Fibroblast of skin of right quadriceps (primary cell): ENCODE measurements at regions not wholly inside any gene's neighbourhood (a gene's known extent, or its start where the extent isn't known, plus 50 kb on each side); places are given as distances from the start of the nearest gene placed in this dataset.

Experiments
- DNase-seq: peaks from one replicate; pipeline ENCODE4 v3.0.0-alpha.2; 2013

- no peak for DNase-seq
Measured at GRCh38 chr3:116767726-116768125, 58.1 kb downstream of the TUSC7 start.

- DNase-seq: peak; percentile 75
Measured at GRCh38 chr3:116770815-116771450, 61.4 kb downstream of the TUSC7 start.

- DNase-seq: peak; percentile 18
Measured at GRCh38 chr3:116776880-116777785, 67.6 kb downstream of the TUSC7 start.

DNA sequence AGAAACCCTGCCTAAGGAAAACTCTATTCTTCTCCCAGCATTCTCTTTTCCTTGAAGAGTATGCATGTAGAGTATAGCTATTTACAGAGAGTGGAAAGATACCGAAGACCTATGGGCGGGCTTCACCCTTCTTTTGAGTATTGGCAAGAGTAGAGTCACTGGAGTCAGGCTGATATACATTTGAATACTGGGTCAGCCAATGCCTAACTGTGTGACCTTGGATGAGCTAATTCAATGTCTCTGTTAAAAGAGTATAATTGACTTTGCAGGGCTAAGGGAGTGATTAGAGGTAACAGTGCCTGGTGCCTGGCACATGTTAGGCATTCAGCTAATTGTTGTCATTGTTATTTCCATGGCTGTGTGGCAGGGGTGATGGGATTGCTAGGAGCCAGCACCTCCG lies 75.6 kb downstream of the TUSC7 start:
- DNase-seq: no peak

DNA sequence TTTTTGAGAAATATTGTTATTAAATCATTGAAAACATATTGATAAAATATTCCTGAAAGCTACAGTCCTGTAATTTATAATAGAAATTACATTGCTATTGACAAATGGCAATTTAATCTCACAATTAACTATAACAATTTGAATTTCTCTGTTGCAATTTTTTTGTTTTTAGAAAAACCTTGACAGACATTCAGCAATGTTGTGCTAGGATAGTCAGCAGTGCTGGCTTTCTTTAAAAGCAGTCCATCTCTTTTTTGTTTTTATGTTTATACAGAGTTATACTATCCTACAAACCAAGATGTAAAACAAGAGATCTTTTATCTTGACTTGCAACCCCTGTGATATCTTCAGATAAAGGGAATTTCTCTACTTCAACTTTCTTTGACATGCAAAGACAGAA lies 93.1 kb downstream of the TUSC7 start:
- DNase-seq: no peak

DNA sequence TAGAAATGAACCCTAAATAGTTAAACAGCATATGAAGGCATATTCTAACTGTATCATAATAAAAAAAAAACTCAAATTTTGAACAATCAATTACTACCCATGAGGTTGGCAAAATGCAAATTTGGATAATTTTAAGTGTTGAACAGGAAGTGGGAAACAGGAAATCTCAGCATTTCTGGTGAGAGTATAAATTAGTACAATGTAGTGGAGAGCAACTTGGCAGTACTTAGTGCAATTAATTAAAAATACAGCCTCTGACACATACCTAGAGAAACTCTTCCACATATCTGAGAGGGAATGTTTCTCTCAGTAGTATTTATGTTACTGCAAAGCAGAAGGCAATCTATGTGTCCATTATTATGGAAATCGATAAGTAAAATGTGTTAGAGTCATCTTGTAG lies 96.8 kb downstream of the TUSC7 start:
- no peak for DNase-seq

GRCh38 chr3:116808725-116809124 lies 99.1 kb downstream of the TUSC7 start:
- no peak for DNase-seq

GRCh38 chr3:116809208-116809607 lies 99.6 kb downstream of the TUSC7 start:
- no peak for DNase-seq

DNA sequence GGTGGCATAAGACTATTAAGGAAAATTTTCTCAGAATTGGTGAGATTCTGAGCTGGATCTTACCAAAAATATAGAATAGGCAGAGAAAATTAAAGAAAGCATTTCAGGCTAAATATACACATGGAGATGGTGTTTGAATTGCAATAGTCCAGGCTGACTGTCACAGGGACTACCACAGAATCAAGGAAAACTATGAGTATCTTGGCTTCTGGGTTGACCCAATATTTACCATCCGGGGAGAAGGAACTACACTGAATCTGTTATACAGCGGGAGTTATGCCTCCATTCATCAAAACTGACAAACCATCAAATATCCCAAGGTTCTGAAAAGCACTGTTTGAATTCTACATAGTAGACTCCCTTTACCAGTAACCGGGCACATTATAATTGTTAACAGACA lies 102.2 kb downstream of the TUSC7 start:
- no peak for DNase-seq

DNA sequence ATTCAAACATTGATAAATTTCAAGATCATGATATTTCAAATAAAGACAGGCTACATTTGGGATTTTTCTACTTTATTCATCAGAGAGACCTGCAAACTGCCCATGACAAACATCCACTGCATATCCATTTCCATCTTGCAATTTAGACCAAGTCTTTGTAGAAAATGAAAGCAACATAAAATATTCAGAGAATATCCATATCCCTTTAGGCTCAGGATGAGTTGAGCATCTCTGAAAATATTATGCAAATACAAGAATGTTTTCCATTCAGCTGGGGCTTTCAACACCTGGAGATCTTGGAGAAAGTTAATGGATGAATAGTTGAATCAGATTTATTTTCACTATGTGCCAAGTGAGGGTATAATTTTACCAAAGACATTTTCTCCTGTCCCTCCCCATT lies 103.4 kb downstream of the TUSC7 start:
- DNase-seq: no peak

GRCh38 chr3:116815321-116815720 lies 105.7 kb downstream of the TUSC7 start:
- DNase-seq: no peak

GRCh38 chr3:116815831-116816588 lies 106.4 kb downstream of the TUSC7 start:
- DNase-seq: peak; percentile 37

GRCh38 chr3:116821371-116821770 lies 111.8 kb downstream of the TUSC7 start:
- no peak for DNase-seq

DNA sequence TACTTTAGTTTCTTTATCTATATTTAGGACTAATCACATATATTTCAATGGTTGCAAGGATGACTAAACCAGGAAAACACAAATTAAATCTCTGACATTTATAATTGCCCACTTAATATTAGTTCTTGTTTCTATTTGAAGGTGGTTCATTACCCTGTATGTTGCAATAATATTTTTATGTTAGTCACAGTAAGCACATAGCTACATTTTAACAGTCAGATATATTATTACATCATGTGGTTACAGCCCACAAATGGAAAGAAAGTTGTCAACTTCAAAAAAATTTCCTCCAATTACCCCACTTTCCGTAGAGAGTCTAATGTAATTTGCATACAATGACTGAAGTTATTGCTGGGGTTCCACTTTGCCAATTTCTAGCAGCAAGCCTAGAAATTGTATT lies 114.6 kb downstream of the TUSC7 start:
- peak; percentile 25 for DNase-seq

- no peak for DNase-seq
Measured at GRCh38 chr3:116833202-116833601, 123.6 kb downstream of the TUSC7 start.

DNA sequence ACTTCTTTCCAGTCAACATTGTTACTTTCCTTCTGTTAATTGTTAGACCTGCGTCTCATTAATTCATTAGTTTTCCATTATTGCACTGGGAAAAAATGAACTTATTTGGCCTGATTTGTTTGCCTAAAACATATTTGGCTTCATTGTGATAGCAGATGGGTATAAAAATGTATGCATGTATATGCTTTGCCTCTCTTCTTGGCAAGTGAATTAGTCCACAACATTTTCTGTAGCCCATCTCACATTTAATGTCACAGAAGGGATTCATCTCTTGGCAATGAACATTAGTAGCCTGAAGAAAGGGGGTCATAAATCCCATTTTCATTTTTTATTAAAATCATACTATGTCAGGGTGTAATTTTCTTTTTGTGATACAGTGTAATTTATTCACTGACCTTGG lies 125.2 kb downstream of the TUSC7 start:
- no peak for DNase-seq

GRCh38 chr3:116835658-116836057 lies 126.1 kb downstream of the TUSC7 start:
- peak; percentile 17 for DNase-seq

DNA sequence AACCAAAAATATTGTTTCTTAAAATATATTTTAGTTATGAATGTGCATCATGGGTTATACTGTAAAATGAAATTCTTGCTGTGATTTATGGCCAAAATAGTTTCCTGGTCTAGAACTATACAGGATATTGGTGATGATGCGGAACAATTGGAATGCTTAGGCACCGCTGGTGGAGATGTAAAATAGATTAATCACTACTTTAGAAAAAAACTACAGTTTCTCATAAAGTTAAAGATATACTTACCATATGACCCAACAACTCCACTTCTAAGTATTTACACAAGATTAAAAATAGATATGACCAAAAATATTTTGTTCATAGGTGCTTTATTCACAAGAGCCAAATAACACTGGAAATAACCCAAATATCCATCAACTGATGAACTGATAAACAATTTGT lies 126.7 kb downstream of the TUSC7 start:
- DNase-seq: peak; percentile 75

DNA sequence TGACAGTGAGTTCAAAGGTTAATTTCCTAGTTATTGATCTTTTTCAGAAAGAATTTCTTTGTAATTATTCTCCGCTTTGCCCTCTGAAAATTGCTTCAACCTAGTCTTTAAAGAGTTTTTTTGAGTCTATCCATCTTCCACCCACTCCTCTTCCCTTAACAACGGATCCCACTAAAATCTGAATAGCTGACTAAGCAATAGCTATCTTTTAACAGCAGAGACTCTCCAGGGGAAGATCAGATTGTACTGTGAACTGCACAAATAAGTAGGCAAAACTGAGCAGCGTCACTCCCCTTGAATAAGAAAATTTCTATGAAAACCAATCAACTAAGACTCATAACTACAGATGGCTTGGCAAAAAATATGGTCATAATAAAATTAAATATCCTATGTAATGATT lies 127.9 kb downstream of the TUSC7 start:
- no peak for DNase-seq

DNA sequence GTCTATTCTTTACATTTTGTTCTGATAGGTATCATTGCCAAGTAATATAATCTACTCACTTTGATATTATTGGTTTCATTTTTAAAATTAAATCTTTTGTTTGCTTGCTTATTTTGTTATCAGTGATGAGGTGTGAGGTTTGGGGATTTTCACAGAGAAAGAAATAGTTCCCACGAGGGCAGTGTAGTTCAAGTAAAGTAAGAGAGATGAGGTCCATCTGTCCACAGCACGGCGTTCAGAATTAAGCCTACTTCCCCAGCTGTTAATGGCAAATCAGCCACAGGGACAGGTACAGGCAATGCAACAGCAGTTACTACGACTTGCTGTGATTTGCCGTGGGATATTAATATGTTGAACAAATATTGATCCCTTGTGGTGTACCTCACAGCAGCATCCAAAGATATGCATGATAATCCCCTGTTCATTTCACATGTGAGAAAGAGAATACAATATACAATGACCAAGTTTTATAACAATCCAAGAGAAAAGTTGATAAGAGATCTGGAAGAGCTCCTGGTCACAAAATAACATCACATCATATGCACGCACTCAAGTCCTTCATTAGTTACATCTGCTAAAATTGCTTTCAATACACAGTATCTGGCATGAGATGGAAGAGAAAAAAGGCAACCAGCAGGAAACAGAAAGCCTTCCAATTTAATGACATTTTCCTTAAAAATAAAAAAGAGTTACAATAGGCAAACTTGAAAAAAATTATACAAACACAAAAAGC lies 131.6 kb downstream of the TUSC7 start:
- DNase-seq: no peak

- DNase-seq: no peak
Measured at GRCh38 chr3:116842254-116842957, 132.8 kb downstream of the TUSC7 start.

- DNase-seq: no peak
Measured at GRCh38 chr3:116848248-116848829, 138.8 kb downstream of the TUSC7 start.
